Body of pancreas (tissue), 4 donors: ENCODE measurements at regions not wholly inside any gene's neighbourhood (a gene's known extent, or its start where the extent isn't known, plus 50 kb on each side); places are given as distances from the start of the nearest gene placed in this dataset.
"Not testable (repeated sequence)": the region's sequence is repeated elsewhere in the genome, so short reads cannot be mapped to it uniquely, and the experiment has no call there.

ENCODE experiments used
- ATAC-seq: fragments of 150-250 bp; one replicate; pipeline ENCODE4 v1.9.1; 2016
- DNase-seq, 4 donors: peaks; one replicate each; pipeline ENCODE4 v3.0.0-alpha.2; 2019
- H3K27ac ChIP-seq, 4 donors: fragments of 200-600 bp; sonication (generic); 1 replicate in 3 of 4; 2 replicates in 1 of 4; pipeline versions ENCODE4 v1.5.1 to v1.6.1; 2016 to 2019; ENCODE audit warnings: mild to moderate bottlenecking in 1 of 4, mixed read lengths in 1 of 4, moderate library complexity in 1 of 4
- H3K27me3 ChIP-seq, 2 donors: fragments of 200-600 bp; sonication (generic); one replicate each; pipeline ENCODE4 v1.6.0; 2016; ENCODE audit warnings: mild to moderate bottlenecking in 1 of 2
- H3K36me3 ChIP-seq, 2 donors: fragments of 200-600 bp; sonication (generic); replicated peaks in 1 of 2; 2 replicates each; pipeline ENCODE4 v1.5.1; 2016; ENCODE audit warnings: low read depth in 2 of 2; ENCODE audit not compliant: insufficient read depth in 1 of 2
- H3K4me1 ChIP-seq: fragments of 200-600 bp; sonication (generic); one replicate; pipeline ENCODE4 v1.6.0; 2016
- H3K4me3 ChIP-seq, 2 donors: fragments of 200-600 bp; sonication (generic); 1 replicate in 1 of 2; 2 replicates in 1 of 2; pipeline ENCODE4 v1.5.1; 2016 to 2019
- H3K9me3 ChIP-seq, 3 donors: fragments of 200-600 bp; sonication (generic); 1 replicate in 2 of 3; 2 replicates in 1 of 3; pipeline ENCODE4 v1.5.1; 2016
- CTCF ChIP-seq, 7 experiments: fragments of 450-650 bp in 4 of 7; fragments of 200-600 bp in 3 of 7; sonication (generic) in 3 of 7; IDR thresholded peaks; one replicate each; pipeline ENCODE4 v1.5.1; 2016 to 2019; ENCODE audit warnings: antibody characterized with exemption in 7 of 7
- POLR2A ChIP-seq, 3 donors: fragments of 450-650 bp; IDR thresholded peaks; one replicate each; pipeline ENCODE4 v1.6.1; 2016; ENCODE audit warnings: antibody characterized with exemption in 3 of 3, mild to moderate bottlenecking in 2 of 3
- WGBS, 2 donors: methylation state at CpG; one replicate each; pipeline ENCODE4 v1.1.5; 2017; 5-methylcytosine and 5-hydroxymethylcytosine counted together
- intact Hi-C: fragments of 100-400 bp; cut with DNase I; formaldehyde crosslinking; loops from one replicate; pipeline ENCODE4 v1.15.1; 2023

GRCh38 chr15:85234450-85235196 is 145.8 kb upstream of the AKAP13 start:
- H3K27me3 ChIP-seq, DNase-seq, H3K4me3 ChIP-seq, intact Hi-C loops, H3K4me1 ChIP-seq, ATAC-seq, H3K9me3 ChIP-seq, H3K36me3 ChIP-seq: not testable (repeated sequence)
- TF ChIP-seq POLR2A (IDR thresholded peaks at IDR 0.05): peak; percentile 18 to 38 (median 31)
- 20% methylated on average over 1 of the region's 55 CpGs; no CpG with 5 or more reads in 1 of the 2 donors for WGBS, 2 donors
- peak overlapping the region in 2 of 4 donors; percentile 12 to 50 for H3K27ac ChIP-seq

GRCh38 chr15:85244056-85244455 is 136.3 kb upstream of the AKAP13 start:
- H3K4me3 ChIP-seq, ATAC-seq, intact Hi-C loops, H3K27ac ChIP-seq, DNase-seq, H3K27me3 ChIP-seq, H3K4me1 ChIP-seq, H3K36me3 ChIP-seq, H3K9me3 ChIP-seq: not testable (repeated sequence)
- 75% methylated on average over 1 of the region's 1 CpG; no CpG with 5 or more reads in 1 of the 2 donors for WGBS, 2 donors

- TF ChIP-seq CTCF (IDR thresholded peaks at IDR 0.05): peak in 5 of 7 experiments; percentile 15 to 52 (median 45)
These were observed 129.4 kb upstream of the AKAP13 start for GRCh38 chr15:85250938-85251542.

GRCh38 chr15:85253196-85253915 is 127.0 kb upstream of the AKAP13 start:
- H3K9me3 ChIP-seq, intact Hi-C loops, H3K4me3 ChIP-seq, H3K27ac ChIP-seq, DNase-seq, H3K36me3 ChIP-seq, H3K27me3 ChIP-seq, H3K4me1 ChIP-seq: not testable (repeated sequence)
- 83% methylated on average over 7 to 14 of the region's 15 CpGs for WGBS, 2 donors
- peak; percentile 15 for ATAC-seq

More at GRCh38 chr15:85250938-85251542, 129.4 kb upstream of the AKAP13 start:
- H3K4me3 ChIP-seq, H3K36me3 ChIP-seq, H3K27me3 ChIP-seq, intact Hi-C loops, H3K9me3 ChIP-seq, ATAC-seq, H3K4me1 ChIP-seq, H3K27ac ChIP-seq: not testable (repeated sequence)
- peak; percentile 76 to 87 (median 78) for DNase-seq
- WGBS, 2 donors: 43 to 53% methylated on average over 4 to 7 of the region's 8 CpGs

- WGBS, 2 donors: 76 to 88% methylated on average over 4 to 9 of the region's 9 CpGs
These were observed 125.4 kb upstream of the AKAP13 start for GRCh38 chr15:85254961-85255360.

GRCh38 chr15:85255502-85255901 is 124.9 kb upstream of the AKAP13 start:
- H3K27ac ChIP-seq, H3K36me3 ChIP-seq, intact Hi-C loops, ATAC-seq, H3K9me3 ChIP-seq, H3K4me3 ChIP-seq, H3K4me1 ChIP-seq, DNase-seq, H3K27me3 ChIP-seq: not testable (repeated sequence)
- WGBS, 2 donors: 88 to 94% methylated on average over 11 to 15 of the region's 24 CpGs

More at GRCh38 chr15:85254961-85255360, 125.4 kb upstream of the AKAP13 start:
- ATAC-seq, H3K9me3 ChIP-seq, intact Hi-C loops, H3K27me3 ChIP-seq, DNase-seq, H3K4me3 ChIP-seq, H3K36me3 ChIP-seq, H3K27ac ChIP-seq, H3K4me1 ChIP-seq: not testable (repeated sequence)

- H3K9me3 ChIP-seq, intact Hi-C loops, H3K36me3 ChIP-seq, H3K27ac ChIP-seq, H3K4me1 ChIP-seq, H3K27me3 ChIP-seq, H3K4me3 ChIP-seq: not testable (repeated sequence)
- DNase-seq: peak in 1 of 4 donors; percentile 22
- ATAC-seq: peak; percentile 43
- 52 to 63% methylated on average over 12 to 23 of the region's 25 CpGs for WGBS, 2 donors
These were observed 124.1 kb upstream of the AKAP13 start for GRCh38 chr15:85256009-85256997.

- H3K4me1 ChIP-seq, H3K27ac ChIP-seq, ATAC-seq, DNase-seq, H3K36me3 ChIP-seq, H3K9me3 ChIP-seq, H3K4me3 ChIP-seq, H3K27me3 ChIP-seq, intact Hi-C loops: not testable (repeated sequence)
- WGBS, 2 donors: 92% methylated on average over 2 of the region's 4 CpGs; no CpG with 5 or more reads in 1 of the 2 donors
These were observed 122.3 kb upstream of the AKAP13 start for GRCh38 chr15:85258062-85258445.

- H3K27ac ChIP-seq, H3K27me3 ChIP-seq, H3K4me3 ChIP-seq, DNase-seq, H3K4me1 ChIP-seq, H3K9me3 ChIP-seq, intact Hi-C loops, H3K36me3 ChIP-seq, ATAC-seq: not testable (repeated sequence)
- WGBS, 2 donors: no CpG with 5 or more reads among the region's 19 CpGs
These were observed 121.7 kb upstream of the AKAP13 start for GRCh38 chr15:85258559-85259209.
